ENCODE measurements at regions not wholly inside any gene's neighbourhood (a gene's known extent, or its start where the extent isn't known, plus 50 kb on each side); places are given as distances from the start of the nearest gene placed in this dataset.
"Not testable (repeated sequence)": the region's sequence is repeated elsewhere in the genome, so short reads cannot be mapped to it uniquely, and the experiment has no call there.

- no peak for DNase-seq (ENCODE audit: low read depth in 4 of 4, low spot score in 1 of 4)
These were observed 136.9 kb upstream of the MAGI2 start for GRCh38 chr7:79590391-79590790.

DNA sequence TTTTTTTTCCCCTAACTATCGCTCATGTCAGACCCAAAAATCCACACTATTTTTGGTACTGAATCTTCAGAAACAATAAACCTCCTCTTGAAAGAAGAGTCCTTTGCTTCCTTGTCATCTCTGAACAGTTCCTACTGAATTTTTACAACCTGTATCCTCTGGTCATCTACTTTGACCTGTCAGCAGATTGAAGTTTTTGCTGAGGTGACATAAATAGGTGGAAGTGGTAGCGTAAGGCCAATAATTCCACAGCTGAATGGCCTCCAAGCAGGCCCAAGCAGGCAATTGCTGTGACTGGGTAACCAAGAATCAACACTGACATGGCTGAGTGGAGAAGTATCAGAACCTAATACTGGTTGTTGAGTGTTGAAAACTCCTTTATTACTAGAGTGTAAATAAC is 117.4 kb upstream of the MAGI2 start:
- DNase-seq (ENCODE audit: low read depth in 4 of 4, low spot score in 1 of 4), result no peak

DNA sequence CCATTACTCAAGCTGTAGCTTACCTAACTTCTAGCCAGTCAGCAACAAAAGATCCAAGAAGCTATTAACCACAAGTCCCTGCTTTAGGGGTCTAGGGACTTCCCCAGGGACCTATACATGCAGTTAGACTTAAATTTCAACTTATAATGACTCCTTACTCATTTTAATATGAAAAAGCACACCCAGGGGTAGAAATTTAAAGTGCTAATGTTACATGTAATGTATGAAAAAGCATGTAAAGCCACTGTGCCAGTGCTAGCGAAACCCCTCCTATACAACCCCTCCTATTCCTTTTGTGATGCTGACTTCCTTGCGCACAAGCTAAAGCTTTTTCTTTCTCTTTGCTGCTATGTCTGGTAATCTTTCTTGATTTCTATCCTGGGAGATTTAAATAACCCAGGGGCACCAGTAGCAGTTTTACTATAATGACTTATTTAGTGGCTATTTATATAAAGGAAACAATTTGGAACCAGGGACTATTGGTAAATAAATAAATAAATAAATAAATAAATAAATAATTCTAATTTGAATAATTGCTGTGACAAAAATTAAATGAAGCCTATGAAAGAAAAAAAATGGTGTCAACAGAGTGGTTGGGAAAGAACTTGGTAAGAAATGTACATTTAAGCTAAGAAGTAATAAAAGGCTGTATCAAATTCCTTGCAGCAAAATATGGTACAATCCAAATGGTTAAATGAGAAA is 110.5 kb upstream of the MAGI2 start:
- no peak for DNase-seq (ENCODE audit: low read depth in 4 of 4, low spot score in 1 of 4)

- DNase-seq (ENCODE audit: low read depth in 4 of 4, low spot score in 1 of 4), result no peak
These were observed 102.1 kb upstream of the MAGI2 start for GRCh38 chr7:79555571-79555970.

- no peak for DNase-seq (ENCODE audit: low read depth in 4 of 4, low spot score in 1 of 4)
These were observed 100.5 kb upstream of the MAGI2 start for GRCh38 chr7:79553811-79554555.

DNA sequence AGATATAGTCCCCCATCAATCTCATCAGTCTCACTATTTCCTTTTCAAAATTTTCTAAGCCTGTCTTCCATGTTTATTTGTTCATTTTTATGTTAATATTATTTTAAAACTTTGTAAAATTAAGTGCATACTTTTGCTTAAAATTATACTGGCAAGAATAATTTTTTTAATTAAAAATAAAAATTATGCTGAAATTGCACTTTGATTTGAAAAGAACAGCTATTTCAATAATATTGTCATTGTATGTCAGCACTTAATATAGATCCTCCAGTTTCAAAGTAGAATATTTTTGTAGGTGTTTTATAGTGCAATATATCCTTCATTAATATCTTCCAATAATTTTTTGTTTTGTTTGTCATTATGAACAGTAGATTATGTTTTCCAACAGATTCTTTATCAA is 99.0 kb upstream of the MAGI2 start:
- DNase-seq (ENCODE audit: low read depth in 4 of 4, low spot score in 1 of 4), result no peak

DNA sequence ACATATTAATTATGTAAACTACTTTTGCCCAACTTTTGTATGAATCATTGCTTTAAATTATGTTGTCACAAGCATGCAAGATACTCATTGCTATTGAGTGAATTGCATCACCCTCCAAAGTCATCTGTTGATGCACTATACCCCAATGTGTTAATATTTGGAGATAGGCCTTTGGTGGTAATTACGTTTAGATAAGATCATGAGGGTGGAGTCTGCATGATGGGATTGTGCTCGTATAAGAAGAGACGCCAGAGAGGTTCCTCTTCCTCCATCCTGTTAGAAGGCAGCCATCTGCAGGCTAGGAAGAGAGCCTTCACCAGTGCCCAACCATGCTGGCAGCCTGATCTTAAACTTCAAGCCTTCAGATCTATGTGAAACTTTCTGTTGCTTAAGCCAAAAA is 95.3 kb upstream of the MAGI2 start:
- DNase-seq (ENCODE audit: low read depth in 4 of 4, low spot score in 1 of 4), result no peak

GRCh38 chr7:79547132-79547531 is 93.7 kb upstream of the MAGI2 start:
- DNase-seq (ENCODE audit: low read depth in 4 of 4, low spot score in 1 of 4), result no peak

GRCh38 chr7:79540592-79540991 is 87.1 kb upstream of the MAGI2 start:
- DNase-seq (ENCODE audit: low read depth in 4 of 4, low spot score in 1 of 4), result no peak

GRCh38 chr7:79534128-79534527 is 80.7 kb upstream of the MAGI2 start:
- no peak for DNase-seq (ENCODE audit: low read depth in 4 of 4, low spot score in 1 of 4)

GRCh38 chr7:79531905-79532664 is 78.6 kb upstream of the MAGI2 start:
- DNase-seq (ENCODE audit: low read depth in 4 of 4, low spot score in 1 of 4), result no peak

DNA sequence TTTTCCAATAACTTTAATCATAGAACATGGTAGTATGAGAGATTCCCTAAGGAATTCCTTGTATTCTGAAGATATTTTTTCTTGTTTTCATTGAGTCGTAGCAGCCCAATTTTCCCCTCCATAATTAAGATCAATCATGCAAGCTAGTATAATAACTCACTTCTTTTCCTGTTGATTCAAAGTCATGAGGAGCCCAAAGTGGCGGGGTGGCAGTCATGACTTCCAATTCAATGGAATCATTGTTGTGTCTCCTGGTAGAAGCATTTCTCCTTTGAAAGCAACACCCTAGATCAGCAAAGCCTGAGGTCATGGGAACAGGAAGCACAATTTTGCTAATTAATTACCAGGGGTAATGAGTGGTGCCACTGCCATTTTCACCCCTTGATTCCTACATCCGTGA is 77.6 kb upstream of the MAGI2 start:
- no peak for DNase-seq (ENCODE audit: low read depth in 4 of 4, low spot score in 1 of 4)

DNA sequence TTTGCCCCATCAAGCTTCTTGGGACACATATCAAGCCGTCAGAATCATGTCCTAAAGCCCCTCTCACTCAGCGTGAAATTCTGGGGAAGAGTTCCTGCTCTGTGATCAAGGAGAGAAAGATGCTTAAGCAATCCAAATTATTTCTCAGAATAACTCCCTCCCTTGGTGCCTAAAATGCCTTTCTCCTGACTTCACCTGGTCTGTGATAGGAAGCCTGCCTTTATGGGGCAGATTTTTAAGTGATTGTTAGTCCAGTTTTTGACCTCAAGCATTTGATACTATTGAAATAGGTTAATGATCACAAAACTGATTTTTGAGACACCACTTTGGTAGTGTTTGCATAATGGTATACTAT is 76.4 kb upstream of the MAGI2 start:
- DNase-seq (ENCODE audit: low read depth in 4 of 4, low spot score in 1 of 4), result no peak

GRCh38 chr7:79529214-79529880 is 75.9 kb upstream of the MAGI2 start:
- DNase-seq (ENCODE audit: low read depth in 4 of 4, low spot score in 1 of 4), result no peak

DNA sequence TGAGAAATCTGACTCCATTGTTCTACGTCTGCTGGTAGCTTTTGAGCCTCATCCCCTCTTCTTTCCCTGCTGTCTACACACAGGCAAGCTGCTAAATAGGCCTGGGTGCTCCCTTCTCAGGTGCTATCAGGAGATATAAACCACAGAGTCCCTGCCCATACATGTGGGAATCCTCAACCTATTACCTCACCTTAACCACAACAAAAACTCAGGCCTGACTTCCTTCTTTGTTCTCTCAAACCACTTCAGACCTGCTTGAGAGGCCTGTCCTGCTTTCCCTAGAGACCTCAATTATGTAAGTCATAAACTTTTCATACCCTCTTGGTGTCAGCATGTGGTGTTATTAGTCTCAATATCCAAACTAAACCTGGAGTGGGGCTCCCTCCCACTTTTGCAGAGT is 75.0 kb upstream of the MAGI2 start:
- DNase-seq (ENCODE audit: low read depth in 4 of 4, low spot score in 1 of 4), result no peak

- no peak for DNase-seq (ENCODE audit: low read depth in 4 of 4, low spot score in 1 of 4)
These were observed 70.6 kb upstream of the MAGI2 start for GRCh38 chr7:79524048-79524447.

- DNase-seq (ENCODE audit: low read depth in 4 of 4, low spot score in 1 of 4), result no peak
These were observed 70.0 kb upstream of the MAGI2 start for GRCh38 chr7:79523436-79523835.

- DNase-seq (ENCODE audit: low read depth in 4 of 4, low spot score in 1 of 4), result no peak
These were observed 67.1 kb upstream of the MAGI2 start for GRCh38 chr7:79520543-79520942.

DNA sequence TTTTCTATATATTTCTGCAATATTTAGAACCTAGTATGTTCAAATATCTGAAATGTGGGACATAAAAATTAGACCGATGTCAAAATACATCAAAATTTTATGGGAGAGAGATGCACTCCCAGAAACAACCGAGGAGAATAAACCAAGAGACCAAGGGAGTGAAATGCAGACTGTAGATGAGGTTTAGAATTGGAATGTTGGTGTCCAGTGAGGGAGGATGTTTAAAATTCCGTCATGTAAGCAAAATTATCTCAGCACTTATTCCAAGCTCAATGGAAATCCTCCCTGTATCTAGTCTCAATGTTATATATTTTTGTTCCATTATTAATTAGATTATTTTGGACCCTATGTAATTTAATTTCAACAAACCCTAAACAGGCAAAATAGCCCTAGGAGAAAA is 61.9 kb upstream of the MAGI2 start:
- no peak for DNase-seq (ENCODE audit: low read depth in 4 of 4, low spot score in 1 of 4)

DNA sequence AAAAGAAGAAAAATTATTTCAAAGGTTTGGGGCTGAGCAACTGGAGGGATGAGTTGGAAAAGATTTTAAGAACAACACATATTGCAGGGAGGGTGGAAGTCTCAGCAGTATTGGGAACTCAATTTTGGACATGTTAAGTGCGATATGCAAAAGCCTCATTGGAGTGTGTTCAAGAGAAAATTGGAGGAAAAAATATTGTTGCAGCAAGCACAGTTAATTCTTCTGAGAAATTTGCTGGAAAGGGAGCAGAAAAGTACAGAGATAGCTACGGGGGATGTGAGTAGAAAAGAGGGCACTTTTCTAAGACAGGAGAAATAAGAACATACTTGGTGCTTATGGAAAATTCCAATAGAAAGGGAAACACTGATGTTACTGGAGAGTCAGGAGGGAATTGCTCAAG is 59.8 kb upstream of the MAGI2 start:
- no peak for DNase-seq (ENCODE audit: low read depth in 4 of 4, low spot score in 1 of 4)

DNA sequence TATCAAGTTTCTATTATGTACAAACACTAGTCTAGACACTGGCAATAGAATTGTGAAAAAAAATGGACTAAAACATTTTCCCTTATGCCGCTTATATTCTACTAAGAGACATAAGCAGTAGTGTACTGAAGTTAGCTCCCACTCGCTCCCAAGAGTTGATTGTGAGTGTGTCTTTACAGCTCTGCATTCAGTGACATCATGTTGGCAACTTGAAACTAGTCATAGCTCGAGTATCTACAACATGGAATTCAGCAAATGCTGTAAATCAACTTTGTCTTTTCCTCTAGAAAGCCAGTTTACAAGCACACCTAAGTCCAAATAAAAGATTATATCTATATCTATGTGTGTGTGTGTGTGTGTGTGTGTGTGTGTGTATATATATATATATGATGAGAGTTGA is 58.8 kb upstream of the MAGI2 start:
- DNase-seq (ENCODE audit: low read depth in 4 of 4, low spot score in 1 of 4), result no peak

GRCh38 chr7:79511056-79511455 is 57.6 kb upstream of the MAGI2 start:
- not testable (repeated sequence) for DNase-seq (ENCODE audit: low read depth in 4 of 4, low spot score in 1 of 4)
